SKM-1 (cell line): ENCODE measurements at regions not wholly inside any gene's neighbourhood (a gene's known extent, or its start where the extent isn't known, plus 50 kb on each side); places are given as distances from the start of the nearest gene placed in this dataset.
"Not testable (repeated sequence)": the region's sequence is repeated elsewhere in the genome, so short reads cannot be mapped to it uniquely, and the experiment has no call there.

Experiments used
- DNase-seq: peaks from one replicate; lab custom pipeline; 2025; ENCODE audit not compliant: unreplicated experiment; lab: John Stamatoyannopoulos, UW

- DNase-seq, result no peak
Measured at GRCh38 chr13:50543782-50544181, 299.7 kb downstream of the DLEU7 start.

GRCh38 chr13:50544211-50544610 is 299.3 kb downstream of the DLEU7 start:
- no peak for DNase-seq

- DNase-seq, result not testable (repeated sequence)
Measured at GRCh38 chr13:50547175-50547574, 296.3 kb downstream of the DLEU7 start.

GRCh38 chr13:50548586-50548985 is 294.9 kb downstream of the DLEU7 start:
- no peak for DNase-seq

DNA sequence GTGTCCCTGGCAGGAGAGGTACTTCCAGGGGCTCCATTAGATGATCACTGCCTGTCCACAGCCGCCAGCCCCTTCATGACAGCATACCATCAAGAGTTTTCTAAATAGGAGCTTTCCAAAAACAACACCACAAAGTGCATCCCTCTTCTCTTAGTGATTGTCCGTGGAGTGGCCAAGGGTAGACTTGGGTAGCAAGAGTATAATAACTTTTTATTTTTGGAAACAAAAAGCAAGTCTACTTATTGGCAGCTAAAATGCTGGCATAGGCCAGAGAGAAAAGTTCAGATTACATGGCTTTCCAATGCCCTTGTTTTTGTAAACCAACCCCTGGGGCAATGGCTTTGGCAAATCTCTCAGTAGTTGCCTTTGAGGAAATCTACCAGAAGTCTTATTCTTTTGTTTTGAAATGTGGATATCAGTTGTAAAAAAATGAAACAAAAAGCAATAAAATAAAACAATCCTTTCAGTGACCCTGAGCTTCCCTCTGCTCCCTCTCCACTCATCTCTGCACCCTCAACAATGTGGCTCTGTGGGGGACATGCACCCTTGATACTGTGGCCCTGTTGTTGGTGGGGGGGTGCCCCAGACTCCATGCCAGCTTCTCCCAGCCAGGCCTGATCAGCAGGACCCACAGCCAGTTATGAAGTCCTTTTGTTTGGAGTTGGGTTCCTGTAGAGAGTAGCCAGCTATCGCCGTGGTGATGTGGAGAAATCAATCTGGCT is 294.1 kb downstream of the DLEU7 start:
- DNase-seq, result no peak

DNA sequence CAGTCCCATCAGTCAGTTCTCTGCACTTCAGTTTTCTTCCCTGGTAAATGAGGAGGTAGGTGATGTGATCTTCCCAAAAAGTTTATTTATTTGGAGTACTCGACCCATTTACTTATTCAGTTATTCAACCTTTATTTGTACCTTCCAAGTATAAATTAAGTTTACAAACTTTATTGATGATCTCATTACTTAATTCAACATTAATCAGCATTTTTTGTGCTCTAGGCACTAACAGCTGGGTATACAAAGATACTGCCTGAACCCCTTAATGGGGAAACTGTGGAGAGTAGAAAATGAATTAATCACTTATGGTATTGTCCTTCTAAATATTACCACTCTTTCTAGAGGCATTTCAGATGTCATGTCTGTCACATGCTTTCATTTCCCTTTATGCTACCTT is 293.3 kb downstream of the DLEU7 start:
- no peak for DNase-seq

DNA sequence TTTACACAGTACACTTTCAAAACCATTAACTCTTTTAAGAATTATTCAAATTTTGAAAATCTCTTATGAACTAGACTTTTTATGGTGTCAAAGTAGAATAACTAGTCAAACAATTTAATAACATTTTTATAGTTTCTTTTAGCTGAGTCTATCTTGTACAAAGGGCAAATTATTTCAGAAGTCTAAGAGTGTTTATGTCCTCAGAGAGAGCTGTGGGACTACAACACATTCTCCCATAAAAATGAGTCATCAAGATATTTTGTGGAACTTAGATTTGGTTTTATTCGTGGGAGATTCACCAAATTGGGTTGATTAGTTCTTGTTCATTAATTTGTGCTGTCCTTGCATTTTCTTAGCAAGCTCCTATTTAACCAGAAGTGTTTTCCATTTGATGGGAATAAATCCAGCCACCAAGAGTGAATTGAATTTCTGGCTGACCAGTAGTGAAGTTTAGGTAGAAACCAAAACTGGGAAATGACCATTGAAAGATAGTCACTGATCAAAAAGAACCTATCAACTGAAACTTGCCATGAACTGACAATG is 291.0 kb downstream of the DLEU7 start:
- no peak for DNase-seq

GRCh38 chr13:50561739-50562138 is 281.8 kb downstream of the DLEU7 start:
- no peak for DNase-seq

DNA sequence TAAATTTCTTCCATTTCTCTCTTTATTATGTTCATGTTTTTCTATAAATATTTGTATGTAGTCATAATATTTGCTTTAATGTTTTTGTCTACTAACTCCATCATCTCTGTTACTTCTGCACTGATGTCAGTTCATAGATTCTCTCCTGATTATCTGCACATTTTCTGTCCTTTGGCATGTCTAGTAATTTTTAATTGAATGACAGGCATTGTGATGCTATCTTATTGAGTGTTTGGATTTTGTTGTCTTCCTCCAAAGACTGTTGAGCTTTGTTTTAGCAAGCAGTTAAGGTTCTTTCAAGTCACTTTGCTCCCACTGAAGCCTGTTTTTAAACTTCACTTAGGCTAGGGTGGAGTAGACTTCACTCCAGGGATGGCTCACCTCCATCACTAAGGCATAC is 276.8 kb downstream of the DLEU7 start:
- DNase-seq, result no peak

DNA sequence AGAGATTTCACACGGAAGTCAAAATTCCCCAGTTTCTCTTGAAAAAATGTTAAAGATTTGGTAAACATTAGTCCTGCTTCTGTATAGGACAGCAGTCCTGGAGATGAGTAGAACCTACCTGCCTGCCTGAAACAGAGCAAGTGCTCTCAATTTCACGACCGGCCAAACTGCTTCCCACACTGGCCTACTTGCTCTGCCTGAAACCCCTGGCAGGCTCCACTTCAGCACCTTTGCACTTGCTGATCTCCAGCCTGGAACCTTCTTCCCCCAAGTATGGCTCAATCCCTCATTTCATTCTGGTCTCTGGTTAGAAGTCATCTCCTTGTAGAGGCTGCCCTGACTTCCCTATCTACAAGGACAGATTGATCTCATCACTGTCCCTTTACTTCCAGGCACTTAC is 271.4 kb downstream of the DLEU7 start:
- DNase-seq, result no peak

GRCh38 chr13:50573066-50573465 is 270.4 kb downstream of the DLEU7 start:
- no peak for DNase-seq

GRCh38 chr13:50574731-50575130 is 268.8 kb downstream of the DLEU7 start:
- DNase-seq, result no peak

DNA sequence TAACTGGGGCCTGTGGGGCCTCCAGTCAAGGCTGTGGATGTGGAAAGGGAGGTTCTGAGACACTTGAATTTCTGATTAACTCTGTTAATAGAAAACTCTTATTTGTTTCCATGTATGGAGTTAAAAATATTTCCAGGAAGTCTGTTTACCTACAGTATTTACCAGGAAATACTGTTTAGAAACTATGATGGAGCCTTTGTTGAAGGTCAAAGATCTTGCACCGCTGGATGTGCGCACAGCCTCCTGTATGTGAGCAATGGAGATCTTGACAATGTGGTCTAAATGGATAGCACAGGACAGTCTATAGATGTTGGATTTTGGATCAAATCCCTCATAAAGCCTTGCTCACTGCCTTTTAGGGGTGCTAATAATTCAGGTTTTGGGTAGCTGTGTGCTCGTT is 268.4 kb downstream of the DLEU7 start:
- DNase-seq, result no peak

GRCh38 chr13:50576156-50576555 is 267.3 kb downstream of the DLEU7 start:
- DNase-seq, result no peak

DNA sequence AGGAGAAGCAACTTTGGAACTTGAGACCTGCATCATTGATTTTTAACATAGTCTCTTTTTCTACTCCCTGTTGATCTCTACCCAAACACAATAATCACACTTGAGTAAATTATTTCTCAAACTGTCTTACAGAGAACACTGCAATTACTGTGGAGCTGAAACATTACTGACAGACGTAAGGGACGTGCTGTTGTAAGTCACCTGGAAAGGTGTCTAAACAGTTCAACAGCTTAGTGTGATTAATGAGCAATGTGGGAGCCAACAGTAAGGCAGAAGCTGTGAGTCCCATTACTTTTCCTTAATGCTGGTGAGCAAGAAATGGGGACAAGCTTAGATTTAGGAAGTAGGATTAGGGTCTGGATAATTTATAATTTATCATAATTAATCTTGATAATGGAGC is 265.7 kb downstream of the DLEU7 start:
- no peak for DNase-seq

- DNase-seq, result no peak
Measured at GRCh38 chr13:50580684-50581305, 262.7 kb downstream of the DLEU7 start.

- no peak for DNase-seq
Measured at GRCh38 chr13:50581586-50582196, 261.8 kb downstream of the DLEU7 start.

GRCh38 chr13:50584856-50585580 is 258.5 kb downstream of the DLEU7 start:
- no peak for DNase-seq

DNA sequence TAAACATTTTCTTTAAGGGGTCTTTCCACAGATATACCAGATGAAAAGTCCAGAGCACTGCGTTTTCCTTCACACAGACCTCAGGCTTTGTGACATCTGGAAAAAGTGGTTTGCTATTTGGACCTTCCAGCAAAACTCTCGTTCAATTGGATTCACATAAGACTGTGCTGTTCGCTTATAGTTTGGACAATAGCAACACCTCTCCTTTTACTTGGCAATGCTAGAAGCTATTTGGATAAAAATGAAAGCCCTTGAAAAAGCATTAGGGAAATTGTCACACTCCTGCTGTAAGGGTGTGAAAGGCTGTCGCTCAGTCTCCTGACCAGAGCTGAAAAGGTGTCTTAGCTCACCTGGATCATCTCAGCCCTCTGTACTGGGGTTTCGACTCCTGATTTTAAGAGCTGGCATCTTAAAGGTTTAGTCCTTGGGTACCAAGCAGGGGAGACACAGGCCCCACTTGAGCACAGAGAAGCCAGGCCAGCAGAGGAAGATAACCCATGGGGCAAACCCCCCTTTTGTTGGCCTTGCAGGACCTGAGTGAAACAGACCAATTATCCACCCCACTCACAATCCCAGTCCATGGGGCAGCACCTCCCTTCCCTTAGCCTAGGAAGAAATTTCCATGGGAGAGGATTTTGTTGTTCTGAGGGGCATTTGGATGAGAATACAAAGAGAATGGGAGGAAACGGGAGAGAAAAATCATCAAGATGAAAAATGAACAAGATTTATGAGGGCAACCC is 257.6 kb downstream of the DLEU7 start:
- DNase-seq, result no peak

- DNase-seq, result no peak
Measured at GRCh38 chr13:50586414-50587083, 256.9 kb downstream of the DLEU7 start.
